H1 (cell line): ENCODE measurements at regions not wholly inside any gene's neighbourhood (a gene's known extent, or its start where the extent isn't known, plus 50 kb on each side); places are given as distances from the start of the nearest gene placed in this dataset.

Experiments
- EGR1 ChIP-seq: IDR thresholded peaks from 2 replicates; pipeline ENCODE4 v1.6.1; 2011; ENCODE audit warnings: low read depth, low read length, borderline replicate concordance
- KDM4A ChIP-seq: IDR thresholded peaks from one replicate; pipeline ENCODE4 v1.7.1; 2012; ENCODE audit warnings: low read depth, mild to moderate bottlenecking, moderate library complexity, low read length, inconsistent platforms; ENCODE audit not compliant: severe bottlenecking

GRCh38 chr9:108681851-108682590 is 173.8 kb downstream of the ACTL7B start (continued):
- TF ChIP-seq EGR1: no peak
- TF ChIP-seq KDM4A: no peak
